ENCODE measurements at regions not wholly inside any gene's neighbourhood (a gene's known extent, or its start where the extent isn't known, plus 50 kb on each side); places are given as distances from the start of the nearest gene placed in this dataset.

GRCh38 chr4:82036181-82036580 lies 337.6 kb downstream of the HNRNPD start:
- TF ChIP-seq CTCF (IDR thresholded peaks at IDR 0.05) = no peak
- no peak for TF ChIP-seq POLR2A (IDR thresholded peaks at IDR 0.05)

Measured in esophagus squamous epithelium (tissue), 4 donors.